ENCODE measurements at regions not wholly inside any gene's neighbourhood (a gene's known extent, or its start where the extent isn't known, plus 50 kb on each side); places are given as distances from the start of the nearest gene placed in this dataset.

DNA sequence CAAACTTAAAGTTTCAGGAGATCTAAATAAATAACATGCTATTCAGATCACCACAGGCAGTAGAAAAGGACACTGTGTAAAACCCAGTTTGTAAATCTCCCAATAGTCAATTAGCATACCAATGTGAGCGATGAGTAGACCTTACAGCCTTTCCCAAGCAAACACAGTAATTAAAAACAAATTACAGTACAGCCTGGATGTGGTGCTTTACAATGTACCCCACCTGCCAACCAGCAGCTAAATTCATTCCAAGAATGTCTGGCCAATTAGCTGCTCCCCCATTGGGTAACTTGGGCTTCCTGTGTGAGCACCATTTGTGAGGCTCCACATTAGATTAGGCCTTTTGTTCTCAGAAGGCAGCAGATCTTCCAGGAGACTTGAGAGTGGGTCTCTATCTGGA lies 635.0 kb downstream of the TBL1XR1 start:
- Mint-ChIP-seq H3K36me3 (no peaks in the 10 kb centered on the region), H3K27me3 (no peaks in the 10 kb centered on the region), H3K4me3 (no peak overlapping the region), H3K9me3 (peaks cover 0 to 15% (median 7%) of the 10 kb centered on the region in 11 donors), H3K4me1 (no peaks in the 10 kb centered on the region), H3K27ac (no peak overlapping the region)
- no peaks in the 10 kb centered on the region for H3K27me3 ChIP-seq (ENCODE audit: control insufficient read depth in 2 of 2, insufficient read depth in 2 of 2, low read length in 2 of 2)
- H3K36me3 ChIP-seq (ENCODE audit: control insufficient read depth in 2 of 3, insufficient read depth in 3 of 3, low read length in 3 of 3) = no peaks in the 10 kb centered on the region
- no peak overlapping the region for H3K27ac ChIP-seq (ENCODE audit: low read depth, low read length)
- H3K4me1 ChIP-seq (ENCODE audit: control insufficient read depth in 2 of 2, insufficient read depth in 2 of 2, low read length in 2 of 2) = no peaks in the 10 kb centered on the region
- no peak overlapping the region for H3K4me3 ChIP-seq (ENCODE audit: low read length)
- CTCF ChIA-PET = no interaction called here
- DNase-seq (no peak), ATAC-seq (no peak)
- intact Hi-C loops (cut with micrococcal nuclease) = no loop called here
- H3K9me3 ChIP-seq (ENCODE audit: control insufficient read depth in 2 of 3, low read length in 3 of 3) = no peaks in the 10 kb centered on the region
- POLR2A ChIA-PET = no interaction called here

DNA sequence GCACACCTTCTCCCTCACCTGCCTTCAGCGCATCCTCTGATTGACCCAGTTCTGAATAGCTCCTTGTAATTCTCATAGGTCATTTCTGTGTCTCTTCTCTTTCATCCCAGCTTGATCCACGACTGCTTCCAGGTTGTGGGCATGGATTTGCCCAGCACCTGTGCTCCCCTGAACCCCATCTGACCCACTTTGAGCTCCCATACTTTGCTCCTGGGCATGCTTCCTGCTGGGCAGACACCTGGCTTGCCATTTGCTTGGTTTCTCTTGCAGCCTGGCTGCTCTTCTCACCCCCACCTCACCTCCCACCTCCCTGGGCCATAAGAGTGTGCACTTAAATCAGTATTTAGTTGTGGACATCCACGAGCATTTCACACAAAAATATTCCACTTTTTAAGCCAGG lies 635.5 kb downstream of the TBL1XR1 start:
- Histone ChIP-seq H3K27ac (ENCODE audit: low read depth, low read length) (no peak overlapping the region), H3K9me3 (ENCODE audit: control insufficient read depth in 2 of 3, low read length in 3 of 3) (no peaks in the 10 kb centered on the region), H3K27me3 (ENCODE audit: control insufficient read depth in 2 of 2, insufficient read depth in 2 of 2, low read length in 2 of 2) (no peaks in the 10 kb centered on the region), H3K4me1 (ENCODE audit: control insufficient read depth in 2 of 2, insufficient read depth in 2 of 2, low read length in 2 of 2) (no peaks in the 10 kb centered on the region), H3K36me3 (ENCODE audit: control insufficient read depth in 2 of 3, insufficient read depth in 3 of 3, low read length in 3 of 3) (no peaks in the 10 kb centered on the region), H3K4me3 (ENCODE audit: low read length) (no peak overlapping the region)
- Mint-ChIP-seq H3K9me3 (peaks cover 0 to 15% (median 7%) of the 10 kb centered on the region in 11 donors), H3K27me3 (no peaks in the 10 kb centered on the region), H3K36me3 (no peaks in the 10 kb centered on the region), H3K27ac (no peak overlapping the region), H3K4me3 (no peak overlapping the region), H3K4me1 (no peaks in the 10 kb centered on the region)
- ATAC-seq = no peak
- no peak for DNase-seq
- ChIA-PET CTCF (no interaction called here), POLR2A (no interaction called here)
- intact Hi-C loops (cut with micrococcal nuclease) = no loop called here

- no peaks in the 10 kb centered on the region for H3K36me3 Mint-ChIP-seq
- no peak for ATAC-seq
Measured at GRCh38 chr3:176554791-176555654, 642.3 kb downstream of the TBL1XR1 start.

GRCh38 chr3:176554264-176554663 lies 643.0 kb downstream of the TBL1XR1 start:
- CTCF ChIA-PET = no interaction called here
- Mint-ChIP-seq H3K4me1 (no peaks in the 10 kb centered on the region), H3K4me3 (no peak overlapping the region), H3K27me3 (no peaks in the 10 kb centered on the region), H3K9me3 (peaks cover 0 to 7% (median 3%) of the 10 kb centered on the region in 11 donors), H3K27ac (no peak overlapping the region), H3K36me3 (no peaks in the 10 kb centered on the region)
- H3K4me3 ChIP-seq (ENCODE audit: low read length) = no peak overlapping the region
- DNase-seq (no peak), ATAC-seq (no peak)
- H3K36me3 ChIP-seq (ENCODE audit: control insufficient read depth in 2 of 3, insufficient read depth in 3 of 3, low read length in 3 of 3) = no peaks in the 10 kb centered on the region
- H3K27me3 ChIP-seq (ENCODE audit: control insufficient read depth in 2 of 2, insufficient read depth in 2 of 2, low read length in 2 of 2) = no peaks in the 10 kb centered on the region
- intact Hi-C loops (cut with micrococcal nuclease) = no loop called here
- no peaks in the 10 kb centered on the region for H3K4me1 ChIP-seq (ENCODE audit: control insufficient read depth in 2 of 2, insufficient read depth in 2 of 2, low read length in 2 of 2)
- H3K27ac ChIP-seq (ENCODE audit: low read depth, low read length) = no peak overlapping the region
- no peaks in the 10 kb centered on the region for H3K9me3 ChIP-seq (ENCODE audit: control insufficient read depth in 2 of 3, low read length in 3 of 3)
- POLR2A ChIA-PET = no interaction called here

More at GRCh38 chr3:176554791-176555654, 642.3 kb downstream of the TBL1XR1 start:
- intact Hi-C loops (cut with micrococcal nuclease) = no loop called here
- no peaks in the 10 kb centered on the region for H3K4me1 Mint-ChIP-seq
- no peak for DNase-seq
- H3K27me3 Mint-ChIP-seq = no peaks in the 10 kb centered on the region
- H3K9me3 Mint-ChIP-seq = peaks cover 0 to 8% (median 3%) of the 10 kb centered on the region in 11 donors
- CTCF ChIA-PET = no interaction called here
- H3K36me3 ChIP-seq (ENCODE audit: control insufficient read depth in 2 of 3, insufficient read depth in 3 of 3, low read length in 3 of 3) = no peaks in the 10 kb centered on the region
- no peaks in the 10 kb centered on the region for H3K4me1 ChIP-seq (ENCODE audit: control insufficient read depth in 2 of 2, insufficient read depth in 2 of 2, low read length in 2 of 2)
- no peak overlapping the region for H3K27ac ChIP-seq (ENCODE audit: low read depth, low read length)
- no peaks in the 10 kb centered on the region for H3K27me3 ChIP-seq (ENCODE audit: control insufficient read depth in 2 of 2, insufficient read depth in 2 of 2, low read length in 2 of 2)
- H3K27ac Mint-ChIP-seq = no peak overlapping the region
- H3K4me3 ChIP-seq (ENCODE audit: low read length) = no peak overlapping the region
- no peaks in the 10 kb centered on the region for H3K9me3 ChIP-seq (ENCODE audit: control insufficient read depth in 2 of 3, low read length in 3 of 3)
- POLR2A ChIA-PET = no interaction called here
- H3K4me3 Mint-ChIP-seq = no peak overlapping the region

DNA sequence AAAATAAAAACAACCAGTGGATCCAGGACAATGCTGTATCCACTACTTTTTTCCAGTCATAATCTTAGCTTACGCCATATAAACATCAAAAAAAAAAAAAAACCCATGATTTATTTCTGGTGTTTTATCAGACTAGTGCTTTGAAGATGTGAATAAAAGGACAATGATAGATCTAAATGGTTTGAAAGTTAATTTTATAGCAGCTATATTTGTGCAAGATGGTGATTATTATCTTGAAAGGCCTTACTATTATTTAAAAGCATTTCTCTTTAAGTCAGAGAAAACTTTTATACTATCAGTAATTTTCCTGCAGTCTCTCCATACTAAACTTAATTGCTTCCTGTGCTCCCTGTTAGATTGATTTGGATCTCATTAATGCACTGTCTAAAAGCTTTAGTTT lies 670.3 kb downstream of the TBL1XR1 start:
- no peak overlapping the region for H3K27ac Mint-ChIP-seq
- peaks cover 0 to 32% (median 9%) of the 10 kb centered on the region in 11 donors for H3K9me3 Mint-ChIP-seq
- H3K4me3 ChIP-seq (ENCODE audit: low read length) = no peak overlapping the region
- ChIA-PET POLR2A (interaction anchor here (0.7 kb wide), 1 partner anchor 1613 kb away, joined by 3 read pairs; no protein-coding TSS in a partner anchor), CTCF (no interaction called here)
- H3K9me3 ChIP-seq (ENCODE audit: control insufficient read depth in 2 of 3, low read length in 3 of 3) = peaks cover 0 to 12% (median 0%) of the 10 kb centered on the region in 3 experiments
- no peak for DNase-seq
- no peaks in the 10 kb centered on the region for H3K36me3 ChIP-seq (ENCODE audit: control insufficient read depth in 2 of 3, insufficient read depth in 3 of 3, low read length in 3 of 3)
- no peaks in the 10 kb centered on the region for H3K4me1 Mint-ChIP-seq
- H3K4me1 ChIP-seq (ENCODE audit: control insufficient read depth in 2 of 2, insufficient read depth in 2 of 2, low read length in 2 of 2) = no peaks in the 10 kb centered on the region
- no peaks in the 10 kb centered on the region for H3K27me3 ChIP-seq (ENCODE audit: control insufficient read depth in 2 of 2, insufficient read depth in 2 of 2, low read length in 2 of 2)
- peaks cover 0 to 5% (median 0%) of the 10 kb centered on the region in 5 donors for H3K27me3 Mint-ChIP-seq
- intact Hi-C loops (cut with micrococcal nuclease) = no loop called here
- H3K27ac ChIP-seq (ENCODE audit: low read depth, low read length) = no peak overlapping the region
- ATAC-seq = no peak
- H3K4me3 Mint-ChIP-seq = no peak overlapping the region
- no peaks in the 10 kb centered on the region for H3K36me3 Mint-ChIP-seq

GRCh38 chr3:176526225-176526624 lies 671.1 kb downstream of the TBL1XR1 start:
- no peaks in the 10 kb centered on the region for H3K36me3 ChIP-seq (ENCODE audit: control insufficient read depth in 2 of 3, insufficient read depth in 3 of 3, low read length in 3 of 3)
- Mint-ChIP-seq H3K27me3 (peaks cover 0 to 5% (median 0%) of the 10 kb centered on the region in 5 donors), H3K36me3 (no peaks in the 10 kb centered on the region), H3K27ac (no peak overlapping the region), H3K4me3 (no peak overlapping the region), H3K4me1 (no peaks in the 10 kb centered on the region), H3K9me3 (peaks cover 0 to 27% (median 9%) of the 10 kb centered on the region in 11 donors)
- no peaks in the 10 kb centered on the region for H3K27me3 ChIP-seq (ENCODE audit: control insufficient read depth in 2 of 2, insufficient read depth in 2 of 2, low read length in 2 of 2)
- DNase-seq (no peak), ATAC-seq (no peak)
- ChIA-PET CTCF (no interaction called here), POLR2A (no interaction called here)
- no peaks in the 10 kb centered on the region for H3K4me1 ChIP-seq (ENCODE audit: control insufficient read depth in 2 of 2, insufficient read depth in 2 of 2, low read length in 2 of 2)
- H3K27ac ChIP-seq (ENCODE audit: low read depth, low read length) = no peak overlapping the region
- no peak overlapping the region for H3K4me3 ChIP-seq (ENCODE audit: low read length)
- H3K9me3 ChIP-seq (ENCODE audit: control insufficient read depth in 2 of 3, low read length in 3 of 3) = peaks cover 0 to 12% (median 0%) of the 10 kb centered on the region in 3 experiments
- intact Hi-C loops (cut with micrococcal nuclease) = no loop called here

DNA sequence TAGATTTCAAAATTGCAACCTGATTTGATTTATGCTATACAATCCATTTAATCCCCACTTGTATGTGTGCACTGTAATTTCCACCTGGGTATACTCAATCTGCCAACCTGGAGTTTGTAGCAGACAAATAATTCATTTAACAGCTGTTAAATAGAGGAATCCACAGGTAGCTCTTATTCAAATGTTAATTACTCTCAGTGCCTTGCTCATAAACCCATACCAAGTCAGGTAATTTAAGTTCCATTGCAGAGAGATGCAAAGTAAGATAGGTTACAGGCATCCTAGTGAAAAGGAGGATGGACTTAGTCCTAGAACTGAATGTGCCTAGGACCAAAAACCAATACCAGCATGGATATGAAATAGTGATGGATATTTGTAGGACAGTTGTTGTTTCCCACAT lies 674.2 kb downstream of the TBL1XR1 start:
- no peaks in the 10 kb centered on the region for H3K4me1 Mint-ChIP-seq
- intact Hi-C loops (cut with micrococcal nuclease) = no loop called here

More for the DNA sequence above, 674.2 kb downstream of the TBL1XR1 start:
- Mint-ChIP-seq H3K36me3 (no peaks in the 10 kb centered on the region), H3K27me3 (peaks cover 0 to 4% (median 0%) of the 10 kb centered on the region in 5 donors), H3K4me3 (no peak overlapping the region), H3K9me3 (peaks cover 0 to 24% (median 5%) of the 10 kb centered on the region in 11 donors), H3K27ac (no peak overlapping the region)
- H3K27ac ChIP-seq (ENCODE audit: low read depth, low read length) = no peak overlapping the region
- no peaks in the 10 kb centered on the region for H3K27me3 ChIP-seq (ENCODE audit: control insufficient read depth in 2 of 2, insufficient read depth in 2 of 2, low read length in 2 of 2)
- ChIA-PET POLR2A (no interaction called here), CTCF (no interaction called here)
- no peaks in the 10 kb centered on the region for H3K36me3 ChIP-seq (ENCODE audit: control insufficient read depth in 2 of 3, insufficient read depth in 3 of 3, low read length in 3 of 3)
- H3K9me3 ChIP-seq (ENCODE audit: control insufficient read depth in 2 of 3, low read length in 3 of 3) = no peaks in the 10 kb centered on the region
- DNase-seq (no peak), ATAC-seq (no peak)
- no peaks in the 10 kb centered on the region for H3K4me1 ChIP-seq (ENCODE audit: control insufficient read depth in 2 of 2, insufficient read depth in 2 of 2, low read length in 2 of 2)
- H3K4me3 ChIP-seq (ENCODE audit: low read length) = no peak overlapping the region
